Keratinocyte (primary cell): ENCODE measurements at regions not wholly inside any gene's neighbourhood (a gene's known extent, or its start where the extent isn't known, plus 50 kb on each side); places are given as distances from the start of the nearest gene placed in this dataset.

Experiments
- EZH2 ChIP-seq: IDR thresholded peaks from one replicate; pipeline ENCODE4 v1.6.1; 2012; ENCODE audit warnings: inconsistent platforms, mild to moderate bottlenecking, low read length, moderate library complexity
- TF ChIP-seq, protein P1 (sequence below), 3 experiments: IDR thresholded peaks in 1 of 3; conservative IDR thresholded peaks in 1 of 3; optimal IDR thresholded peaks in 1 of 3; 2 replicates in 2 of 3; 3 replicates in 1 of 3; pipeline versions ENCODE3 to v1.5.1; 2011; ENCODE audit warnings: low read length in 3 of 3, mild to moderate bottlenecking in 3 of 3, moderate library complexity in 2 of 3, control low read depth in 1 of 3, inconsistent platforms in 1 of 3; ENCODE audit not compliant: insufficient read depth in 2 of 3; ENCODE audit errors: extremely low read depth in 1 of 3

DNA sequence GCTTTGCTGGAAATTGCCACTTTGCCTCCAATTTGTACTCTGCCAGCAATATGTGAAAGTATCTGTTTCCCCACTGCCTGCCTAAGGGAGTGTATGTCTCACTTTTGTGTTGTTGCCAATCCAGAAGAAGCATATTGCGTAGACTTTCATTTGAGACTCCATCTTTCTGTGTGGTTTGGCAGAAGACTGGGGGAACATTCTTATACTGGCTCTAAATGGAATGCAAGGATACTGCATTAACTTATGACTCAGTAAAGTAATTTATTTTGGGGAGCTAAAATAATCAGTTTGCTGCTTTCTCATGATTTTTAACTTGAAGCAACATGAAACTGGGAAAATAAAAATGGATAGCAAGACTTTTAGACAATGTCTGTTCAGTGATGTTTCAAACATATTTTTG lies 107.7 kb upstream of the TMPRSS2 start:
- TF ChIP-seq EZH2 = no peak
- TF ChIP-seq, protein P1, sequence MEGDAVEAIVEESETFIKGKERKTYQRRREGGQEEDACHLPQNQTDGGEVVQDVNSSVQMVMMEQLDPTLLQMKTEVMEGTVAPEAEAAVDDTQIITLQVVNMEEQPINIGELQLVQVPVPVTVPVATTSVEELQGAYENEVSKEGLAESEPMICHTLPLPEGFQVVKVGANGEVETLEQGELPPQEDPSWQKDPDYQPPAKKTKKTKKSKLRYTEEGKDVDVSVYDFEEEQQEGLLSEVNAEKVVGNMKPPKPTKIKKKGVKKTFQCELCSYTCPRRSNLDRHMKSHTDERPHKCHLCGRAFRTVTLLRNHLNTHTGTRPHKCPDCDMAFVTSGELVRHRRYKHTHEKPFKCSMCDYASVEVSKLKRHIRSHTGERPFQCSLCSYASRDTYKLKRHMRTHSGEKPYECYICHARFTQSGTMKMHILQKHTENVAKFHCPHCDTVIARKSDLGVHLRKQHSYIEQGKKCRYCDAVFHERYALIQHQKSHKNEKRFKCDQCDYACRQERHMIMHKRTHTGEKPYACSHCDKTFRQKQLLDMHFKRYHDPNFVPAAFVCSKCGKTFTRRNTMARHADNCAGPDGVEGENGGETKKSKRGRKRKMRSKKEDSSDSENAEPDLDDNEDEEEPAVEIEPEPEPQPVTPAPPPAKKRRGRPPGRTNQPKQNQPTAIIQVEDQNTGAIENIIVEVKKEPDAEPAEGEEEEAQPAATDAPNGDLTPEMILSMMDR (optimal IDR thresholded peaks at IDR 0.05 in 1 of 3, IDR thresholded peaks at IDR 0.05 in 1 of 3, conservative IDR thresholded peaks at IDR 0.05 in 1 of 3; ENCODE audit: extremely low read depth in 1 of 3, insufficient read depth in 2 of 3, low read length in 3 of 3) = no peak
